GM21515 (cell line): ENCODE measurements at regions not wholly inside any gene's neighbourhood (a gene's known extent, or its start where the extent isn't known, plus 50 kb on each side); places are given as distances from the start of the nearest gene placed in this dataset.
"Not testable (repeated sequence)": the region's sequence is repeated elsewhere in the genome, so short reads cannot be mapped to it uniquely, and the experiment has no call there.

Experiments
- ATAC-seq: cut with Tn5 transposase; IDR thresholded peaks from one replicate; pipeline ENCODE4 v1.9.1; 2021; ENCODE audit not compliant: unreplicated experiment

GRCh38 chr14:82647088-82647810, 1113.6 kb upstream of the SEL1L start:
- no peak for ATAC-seq

- ATAC-seq = no peak
Observed at GRCh38 chr14:82655770-82656169, 1122.1 kb upstream of the SEL1L start.

DNA sequence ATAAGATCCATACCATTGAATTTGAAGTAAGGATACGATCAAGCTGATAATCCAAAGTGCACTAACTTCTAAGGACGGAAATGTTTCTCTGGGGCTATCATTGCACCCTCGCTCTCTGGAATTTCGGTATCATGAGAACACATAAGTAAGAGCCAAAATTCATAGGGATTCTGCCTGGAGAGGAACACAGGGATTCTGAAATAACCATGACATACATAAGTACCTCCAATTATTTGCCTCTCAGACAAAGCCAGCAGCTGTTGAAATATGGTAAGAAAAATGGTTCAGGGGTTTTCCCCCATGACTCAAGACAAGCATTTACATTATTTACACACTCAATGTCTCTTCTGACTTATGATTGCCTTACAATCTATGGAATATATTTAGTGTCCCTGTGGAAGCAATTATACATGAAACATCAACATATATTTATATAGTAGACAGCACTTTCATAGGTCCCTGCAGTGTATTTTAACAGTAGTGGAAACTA, 1123.6 kb upstream of the SEL1L start:
- no peak for ATAC-seq

DNA sequence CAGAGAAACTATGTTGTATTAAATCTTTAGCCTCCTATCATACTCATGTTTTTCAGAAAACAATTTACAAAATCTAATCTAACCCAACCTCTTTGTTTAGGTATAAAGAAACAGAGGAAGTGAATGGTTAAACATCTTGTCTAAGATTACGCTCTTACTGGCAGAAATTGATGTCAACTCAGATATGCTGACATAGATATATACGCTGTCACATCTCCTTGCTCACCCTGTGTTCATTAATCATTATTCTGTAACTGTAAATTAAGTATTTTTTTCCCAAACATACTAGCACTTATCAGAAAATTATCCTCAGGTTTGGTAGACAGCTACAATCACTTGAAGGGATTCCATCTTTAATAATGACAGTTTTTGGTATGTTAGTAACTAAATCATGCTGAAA, 1127.6 kb upstream of the SEL1L start:
- no peak for ATAC-seq

DNA sequence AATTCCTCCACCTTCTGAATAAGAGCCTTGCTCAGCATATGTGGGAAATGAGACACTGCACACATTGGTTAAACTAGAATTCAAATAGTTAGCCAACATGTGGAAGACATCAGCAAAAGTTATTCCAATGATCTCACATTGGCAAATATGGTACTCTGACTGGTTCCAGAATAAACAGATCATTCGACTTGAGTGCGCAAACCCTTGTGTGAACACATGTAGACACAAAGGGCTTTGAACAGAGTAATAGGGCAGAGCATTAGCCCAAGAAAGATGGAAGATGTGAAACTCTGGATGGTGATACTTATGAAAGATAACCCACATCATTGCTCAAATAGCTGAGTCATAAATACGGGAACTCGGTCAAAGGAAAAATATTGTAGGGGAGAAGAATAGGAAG, 1133.4 kb upstream of the SEL1L start:
- ATAC-seq = no peak

GRCh38 chr14:82667501-82667900, 1133.8 kb upstream of the SEL1L start:
- no peak for ATAC-seq

DNA sequence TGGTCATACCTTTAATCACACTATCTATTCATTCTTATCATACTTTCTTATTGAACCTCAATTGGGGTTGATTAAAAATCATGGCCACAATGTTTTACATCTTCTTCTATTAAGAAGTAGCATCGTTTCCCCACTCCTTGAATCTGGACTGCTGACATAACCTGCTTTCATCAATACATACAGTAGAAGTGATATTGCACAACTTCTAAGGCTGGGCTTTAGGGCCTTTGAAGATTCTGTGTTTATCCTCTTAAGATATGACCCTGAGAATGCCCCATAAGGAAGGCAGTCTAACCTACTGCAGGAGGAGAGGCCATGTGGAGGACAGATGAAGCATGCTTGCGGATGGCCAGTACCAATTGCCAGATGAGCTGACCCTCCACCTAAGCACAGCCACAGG, 1142.8 kb upstream of the SEL1L start:
- ATAC-seq = no peak

DNA sequence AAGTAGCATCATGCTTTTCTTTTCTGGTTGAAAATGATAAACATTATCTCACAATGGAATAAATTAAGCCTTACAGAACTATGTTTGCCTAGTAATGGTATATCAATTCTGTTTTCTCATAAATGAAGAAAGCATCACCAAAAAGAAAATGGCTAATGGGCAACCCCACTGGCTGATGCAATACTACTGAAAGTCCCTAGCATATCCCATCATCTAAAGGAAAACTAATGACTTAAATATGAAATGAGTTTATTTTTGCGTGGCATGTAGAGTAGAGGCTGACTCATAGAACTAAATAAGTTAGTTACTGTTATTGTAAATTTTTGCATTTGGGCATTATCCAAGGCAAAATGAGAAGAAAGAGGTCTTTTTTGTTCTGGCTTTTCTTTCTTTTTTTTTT, 1156.3 kb upstream of the SEL1L start:
- no peak for ATAC-seq

- not testable (repeated sequence) for ATAC-seq
Observed at GRCh38 chr14:82691191-82691590, 1157.5 kb upstream of the SEL1L start.

GRCh38 chr14:82694820-82695219, 1161.2 kb upstream of the SEL1L start:
- no peak for ATAC-seq

GRCh38 chr14:82704218-82704617, 1170.6 kb upstream of the SEL1L start:
- ATAC-seq = no peak

- no peak for ATAC-seq
Observed at GRCh38 chr14:82710267-82710841, 1176.7 kb upstream of the SEL1L start.

- no peak for ATAC-seq
Observed at GRCh38 chr14:82719617-82720016, 1186.0 kb upstream of the SEL1L start.

DNA sequence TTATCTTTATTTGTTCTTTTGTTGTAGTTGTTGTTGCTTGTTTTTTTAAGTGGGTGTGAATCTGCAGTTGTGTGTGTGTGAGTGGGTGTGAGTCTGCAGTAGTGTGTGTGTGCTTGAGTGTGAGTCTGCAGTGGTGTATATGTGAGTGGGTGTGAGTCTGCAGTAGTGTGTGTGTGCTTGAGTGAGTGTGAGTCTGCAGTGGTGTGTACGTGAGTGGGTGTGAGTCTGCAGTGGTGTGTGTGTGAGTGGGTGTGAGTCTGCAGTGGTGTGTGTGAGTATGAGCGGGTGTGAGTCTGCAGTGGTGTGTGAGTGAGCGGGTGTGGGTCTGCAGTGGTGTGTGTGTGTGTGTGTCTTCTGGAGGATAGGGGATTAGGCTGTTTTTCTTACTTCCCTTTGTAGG, 1186.8 kb upstream of the SEL1L start:
- no peak for ATAC-seq

GRCh38 chr14:82720946-82721345, 1187.3 kb upstream of the SEL1L start:
- ATAC-seq = no peak

- ATAC-seq = no peak
Observed at GRCh38 chr14:82724316-82724715, 1190.7 kb upstream of the SEL1L start.

DNA sequence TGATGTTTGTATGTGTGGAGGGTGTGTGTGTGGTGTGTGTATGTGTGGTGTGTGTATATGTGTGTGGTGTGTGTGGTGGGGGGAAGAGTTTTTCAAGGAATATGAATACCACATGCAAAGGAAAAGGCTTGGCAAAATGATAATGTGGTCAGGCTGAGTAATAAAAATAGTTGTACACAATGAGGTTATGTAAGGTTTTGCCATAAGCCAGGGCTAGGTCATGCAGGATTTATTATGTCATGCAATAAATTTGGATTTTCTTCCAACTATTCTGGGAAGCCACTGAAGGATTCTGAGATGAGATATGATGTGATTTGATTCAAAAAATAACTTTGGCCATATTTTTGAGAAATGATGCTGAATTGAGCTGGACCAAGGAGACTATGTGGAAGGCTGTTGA, 1191.6 kb upstream of the SEL1L start:
- ATAC-seq = no peak

GRCh38 chr14:82731526-82731925, 1197.9 kb upstream of the SEL1L start:
- ATAC-seq = no peak

- ATAC-seq = no peak
Observed at GRCh38 chr14:82740547-82740946, 1206.9 kb upstream of the SEL1L start.

GRCh38 chr14:82755476-82755875, 1221.8 kb upstream of the SEL1L start:
- no peak for ATAC-seq

- ATAC-seq = no peak
Observed at GRCh38 chr14:82755923-82756322, 1222.3 kb upstream of the SEL1L start.

- no peak for ATAC-seq
Observed at GRCh38 chr14:82757776-82758175, 1224.1 kb upstream of the SEL1L start.

DNA sequence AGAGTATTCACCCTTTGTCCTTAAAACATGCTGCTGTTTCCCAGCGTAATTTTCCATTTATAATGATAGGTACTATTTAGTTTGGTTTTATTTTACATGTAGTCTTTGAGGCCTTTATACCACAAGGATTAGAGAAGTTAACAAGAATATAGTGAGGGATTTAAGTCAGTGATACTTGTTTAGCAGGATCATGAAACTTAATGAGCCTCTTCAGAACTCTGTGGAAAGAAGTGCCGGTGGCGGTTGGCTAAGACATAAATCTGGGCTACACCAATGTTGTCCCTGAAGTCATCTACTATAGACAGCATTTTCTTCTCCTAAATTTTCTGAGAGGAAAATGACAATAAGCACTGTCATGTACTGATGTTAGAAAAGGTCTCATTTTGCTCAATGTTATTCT, 1226.0 kb upstream of the SEL1L start:
- no peak for ATAC-seq
